ENCODE measurements at regions not wholly inside any gene's neighbourhood (a gene's known extent, or its start where the extent isn't known, plus 50 kb on each side); places are given as distances from the start of the nearest gene placed in this dataset.

GRCh38 chr12:127401005-127401404 is 866.0 kb upstream of the TMEM132C start:
- TF ChIP-seq CTCF (IDR thresholded peaks at IDR 0.05 in 8 of 11, conservative IDR thresholded peaks at IDR 0.05 in 3 of 11) (no peak), POLR2A (IDR thresholded peaks at IDR 0.05) (no peak)
